ENCODE measurements at regions not wholly inside any gene's neighbourhood (a gene's known extent, or its start where the extent isn't known, plus 50 kb on each side); places are given as distances from the start of the nearest gene placed in this dataset.
"Not testable (repeated sequence)": the region's sequence is repeated elsewhere in the genome, so short reads cannot be mapped to it uniquely, and the experiment has no call there.

- Mint-ChIP-seq H3K4me1 (peaks cover 6% of the 10 kb centered on the region), H3K27ac (no peak overlapping the region), H3K9me3 (ENCODE audit: low read depth) (no peaks in the 10 kb centered on the region), H3K36me3 (peaks cover 2% of the 10 kb centered on the region), H3K4me3 (no peak overlapping the region), H3K27me3 (no peaks in the 10 kb centered on the region)
- DNase-seq (no peak), ATAC-seq (no peak)
- CTCF ChIA-PET = no interaction called here
Observed at GRCh38 chrX:42832764-42833549, 55.0 kb upstream of the PPP1R2C start.

GRCh38 chrX:42833550-42833940 is 55.6 kb upstream of the PPP1R2C start:
- not testable (repeated sequence) for H3K4me1 Mint-ChIP-seq, H3K27me3 Mint-ChIP-seq, H3K27ac Mint-ChIP-seq

GRCh38 chrX:42837101-42837726 is 59.3 kb upstream of the PPP1R2C start:
- ATAC-seq (no peak), DNase-seq (no peak)
- Mint-ChIP-seq H3K27ac (no peak overlapping the region), H3K4me3 (no peak overlapping the region), H3K36me3 (peaks cover 2% of the 10 kb centered on the region), H3K27me3 (no peaks in the 10 kb centered on the region), H3K9me3 (ENCODE audit: low read depth) (no peaks in the 10 kb centered on the region), H3K4me1 (peaks cover 6% of the 10 kb centered on the region)
- CTCF ChIA-PET = no interaction called here

More at GRCh38 chrX:42833550-42833940, 55.6 kb upstream of the PPP1R2C start:
- H3K4me3 Mint-ChIP-seq; H3K36me3 Mint-ChIP-seq; CTCF ChIA-PET; H3K9me3 Mint-ChIP-seq (ENCODE audit: low read depth); ATAC-seq; DNase-seq: not testable (repeated sequence)

- CTCF ChIA-PET = no interaction called here
- DNase-seq (no peak), ATAC-seq (no peak)
- Mint-ChIP-seq H3K36me3 (peaks cover 2% of the 10 kb centered on the region), H3K4me1 (peaks cover 6% of the 10 kb centered on the region), H3K9me3 (ENCODE audit: low read depth) (no peaks in the 10 kb centered on the region), H3K4me3 (no peak overlapping the region), H3K27me3 (no peaks in the 10 kb centered on the region), H3K27ac (no peak overlapping the region)
Observed at GRCh38 chrX:42837747-42838146, 59.8 kb upstream of the PPP1R2C start.

GRCh38 chrX:42839632-42840031 is 61.7 kb upstream of the PPP1R2C start:
- Mint-ChIP-seq H3K27ac (no peak overlapping the region), H3K4me3 (no peak overlapping the region), H3K36me3 (peaks cover 2% of the 10 kb centered on the region), H3K4me1 (peaks cover 6% of the 10 kb centered on the region), H3K9me3 (ENCODE audit: low read depth) (no peaks in the 10 kb centered on the region), H3K27me3 (no peaks in the 10 kb centered on the region)
- no peak for ATAC-seq
- CTCF ChIA-PET = no interaction called here
- DNase-seq = no peak

- ATAC-seq (no peak), DNase-seq (no peak)
- H3K4me1 Mint-ChIP-seq = no peaks in the 10 kb centered on the region
- no peaks in the 10 kb centered on the region for H3K27me3 Mint-ChIP-seq
- H3K36me3 Mint-ChIP-seq = peaks cover 7% of the 10 kb centered on the region
- H3K4me3 Mint-ChIP-seq = no peak overlapping the region
- peaks cover 5% of the 10 kb centered on the region for H3K9me3 Mint-ChIP-seq (ENCODE audit: low read depth)
- H3K27ac Mint-ChIP-seq = no peak overlapping the region
- CTCF ChIA-PET = no interaction called here
Observed at GRCh38 chrX:42846741-42847140, 68.8 kb upstream of the PPP1R2C start.

- Mint-ChIP-seq H3K9me3 (ENCODE audit: low read depth) (no peaks in the 10 kb centered on the region), H3K4me3 (no peak overlapping the region), H3K27ac (no peak overlapping the region), H3K27me3 (no peaks in the 10 kb centered on the region), H3K4me1 (no peaks in the 10 kb centered on the region), H3K36me3 (no peaks in the 10 kb centered on the region)
- no peak for ATAC-seq
- DNase-seq = no peak
- CTCF ChIA-PET = no interaction called here
Observed at GRCh38 chrX:42855259-42855658, 77.3 kb upstream of the PPP1R2C start.

- no peak overlapping the region for H3K4me3 Mint-ChIP-seq
- no peak for ATAC-seq
- CTCF ChIA-PET = no interaction called here
Observed at GRCh38 chrX:42857766-42858165, 79.8 kb upstream of the PPP1R2C start.

GRCh38 chrX:42869011-42869410 is 91.0 kb upstream of the PPP1R2C start:
- DNase-seq (no peak), ATAC-seq (no peak)
- H3K4me1 Mint-ChIP-seq = peaks cover 18% of the 10 kb centered on the region
- no peak overlapping the region for H3K4me3 Mint-ChIP-seq
- CTCF ChIA-PET = no interaction called here
- H3K9me3 Mint-ChIP-seq (ENCODE audit: low read depth) = no peaks in the 10 kb centered on the region
- H3K36me3 Mint-ChIP-seq = peaks cover 2% of the 10 kb centered on the region
- no peak overlapping the region for H3K27ac Mint-ChIP-seq
- H3K27me3 Mint-ChIP-seq = no peaks in the 10 kb centered on the region

More at GRCh38 chrX:42857766-42858165, 79.8 kb upstream of the PPP1R2C start:
- Mint-ChIP-seq H3K27ac (no peak overlapping the region), H3K27me3 (no peaks in the 10 kb centered on the region), H3K9me3 (ENCODE audit: low read depth) (no peaks in the 10 kb centered on the region), H3K4me1 (no peaks in the 10 kb centered on the region), H3K36me3 (no peaks in the 10 kb centered on the region)
- no peak for DNase-seq

- Mint-ChIP-seq H3K27ac (no peak overlapping the region), H3K9me3 (ENCODE audit: low read depth) (no peaks in the 10 kb centered on the region), H3K4me3 (no peak overlapping the region), H3K36me3 (peaks cover 2% of the 10 kb centered on the region), H3K27me3 (no peaks in the 10 kb centered on the region), H3K4me1 (peaks cover 18% of the 10 kb centered on the region)
- ATAC-seq = no peak
- CTCF ChIA-PET = no interaction called here
- no peak for DNase-seq
Observed at GRCh38 chrX:42869659-42870476, 91.9 kb upstream of the PPP1R2C start.

- DNase-seq = no peak
- CTCF ChIA-PET = no interaction called here
- ATAC-seq = no peak
Observed at GRCh38 chrX:42886519-42886918, 108.6 kb upstream of the PPP1R2C start.

GRCh38 chrX:42900947-42901346 is 123.0 kb upstream of the PPP1R2C start:
- Mint-ChIP-seq H3K36me3 (peaks cover 5% of the 10 kb centered on the region), H3K4me1 (no peaks in the 10 kb centered on the region), H3K27me3 (no peaks in the 10 kb centered on the region), H3K4me3 (no peak overlapping the region), H3K27ac (no peak overlapping the region), H3K9me3 (ENCODE audit: low read depth) (no peaks in the 10 kb centered on the region)
- DNase-seq (no peak), ATAC-seq (no peak)
- CTCF ChIA-PET = no interaction called here

More at GRCh38 chrX:42886519-42886918, 108.6 kb upstream of the PPP1R2C start:
- Mint-ChIP-seq H3K27me3 (no peaks in the 10 kb centered on the region), H3K27ac (no peak overlapping the region), H3K9me3 (ENCODE audit: low read depth) (peaks cover 6% of the 10 kb centered on the region), H3K4me1 (no peaks in the 10 kb centered on the region), H3K4me3 (no peak overlapping the region), H3K36me3 (peaks cover 6% of the 10 kb centered on the region)

- Mint-ChIP-seq H3K27ac (no peak overlapping the region), H3K36me3 (peaks cover 6% of the 10 kb centered on the region), H3K4me3 (no peak overlapping the region), H3K4me1 (no peaks in the 10 kb centered on the region), H3K27me3 (no peaks in the 10 kb centered on the region), H3K9me3 (ENCODE audit: low read depth) (no peaks in the 10 kb centered on the region)
- ATAC-seq (no peak), DNase-seq (no peak)
- CTCF ChIA-PET = interaction anchor here (0.8 kb wide), 1 partner anchor 25 kb away, joined by 3 read pairs; no protein-coding TSS in a partner anchor
Observed at GRCh38 chrX:42902513-42902912, 124.5 kb upstream of the PPP1R2C start.

GRCh38 chrX:42920752-42921151 is 142.8 kb upstream of the PPP1R2C start:
- H3K36me3 Mint-ChIP-seq = peaks cover 15% of the 10 kb centered on the region
- no peak overlapping the region for H3K4me3 Mint-ChIP-seq
- H3K9me3 Mint-ChIP-seq (ENCODE audit: low read depth) = peaks cover 4% of the 10 kb centered on the region
- ATAC-seq = no peak
- no peaks in the 10 kb centered on the region for H3K27me3 Mint-ChIP-seq
- CTCF ChIA-PET = no interaction called here
- H3K4me1 Mint-ChIP-seq = no peaks in the 10 kb centered on the region
- DNase-seq = no peak
- H3K27ac Mint-ChIP-seq = no peak overlapping the region
